ENCODE measurements at regions not wholly inside any gene's neighbourhood (a gene's known extent, or its start where the extent isn't known, plus 50 kb on each side); places are given as distances from the start of the nearest gene placed in this dataset.
"Not testable (repeated sequence)": the region's sequence is repeated elsewhere in the genome, so short reads cannot be mapped to it uniquely, and the experiment has no call there.

- DNase-seq, result no peak
Observed at GRCh38 chr2:58720033-58720769, 479.1 kb upstream of the FANCL start.

GRCh38 chr2:58715344-58715743, 474.2 kb upstream of the FANCL start:
- DNase-seq, result no peak

GRCh38 chr2:58714238-58714637, 473.1 kb upstream of the FANCL start:
- no peak for DNase-seq

- DNase-seq, result no peak
Observed at GRCh38 chr2:58710795-58711279, 469.7 kb upstream of the FANCL start.

GRCh38 chr2:58709687-58710354, 468.7 kb upstream of the FANCL start:
- no peak for DNase-seq

- DNase-seq, result no peak
Observed at GRCh38 chr2:58709274-58709673, 468.1 kb upstream of the FANCL start.

GRCh38 chr2:58708565-58708964, 467.4 kb upstream of the FANCL start:
- DNase-seq, result no peak

- DNase-seq, result no peak
Observed at GRCh38 chr2:58702302-58702885, 461.3 kb upstream of the FANCL start.

- no peak for DNase-seq
Observed at GRCh38 chr2:58701688-58702301, 460.7 kb upstream of the FANCL start.

GRCh38 chr2:58700591-58700990, 459.5 kb upstream of the FANCL start:
- no peak for DNase-seq

GRCh38 chr2:58699411-58699810, 458.3 kb upstream of the FANCL start:
- no peak for DNase-seq

- DNase-seq, result no peak
Observed at GRCh38 chr2:58698620-58699019, 457.5 kb upstream of the FANCL start.

GRCh38 chr2:58694114-58694513, 453.0 kb upstream of the FANCL start:
- DNase-seq, result not testable (repeated sequence)

GRCh38 chr2:58691041-58691440, 449.9 kb upstream of the FANCL start:
- not testable (repeated sequence) for DNase-seq

- no peak for DNase-seq
Observed at GRCh38 chr2:58688813-58689212, 447.7 kb upstream of the FANCL start.

- DNase-seq, result no peak
Observed at GRCh38 chr2:58686776-58687175, 445.7 kb upstream of the FANCL start.

- DNase-seq, result no peak
Observed at GRCh38 chr2:58680755-58681310, 439.7 kb upstream of the FANCL start.

GRCh38 chr2:58677748-58678147, 436.6 kb upstream of the FANCL start:
- no peak for DNase-seq

- DNase-seq, result no peak
Observed at GRCh38 chr2:58671675-58672074, 430.6 kb upstream of the FANCL start.

- no peak for DNase-seq
Observed at GRCh38 chr2:58669998-58670397, 428.9 kb upstream of the FANCL start.

GRCh38 chr2:58667137-58667774, 426.1 kb upstream of the FANCL start:
- no peak for DNase-seq

GRCh38 chr2:58666323-58666970, 425.3 kb upstream of the FANCL start:
- DNase-seq, result no peak

Data from NCI-H510A treated with DMSO at 0.1 percent for 48 hours (cell line).